ENCODE measurements at regions not wholly inside any gene's neighbourhood (a gene's known extent, or its start where the extent isn't known, plus 50 kb on each side); places are given as distances from the start of the nearest gene placed in this dataset.

DNA sequence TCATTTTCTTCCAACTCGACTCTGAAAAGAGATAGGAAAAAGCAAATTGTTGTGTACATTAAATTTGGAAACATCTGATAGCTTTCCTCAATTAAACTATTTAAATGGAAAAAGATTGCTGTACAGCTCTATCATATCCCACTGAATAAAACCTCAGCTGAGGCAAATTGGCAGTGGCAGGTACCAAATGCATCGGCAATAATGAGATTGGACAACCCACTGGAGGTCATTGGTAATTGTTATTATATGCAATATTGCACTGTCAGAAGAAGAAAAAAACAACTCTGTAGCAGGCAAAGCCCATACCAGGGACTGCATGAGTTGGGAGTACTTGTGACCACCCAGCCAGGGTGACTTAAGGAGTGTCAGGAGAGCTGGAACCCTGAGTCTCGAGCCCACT is 291.6 kb upstream of the SKOR2 start:
- TF ChIP-seq RXRA (IDR thresholded peaks at IDR 0.05; ENCODE audit: borderline replicate concordance, low read depth) (no peak), JUND (IDR thresholded peaks at IDR 0.05) (no peak), TAF1 (IDR thresholded peaks at IDR 0.05; ENCODE audit: borderline replicate concordance, low read depth, low read length) (no peak), EZH2phosphoT487 (IDR thresholded peaks at IDR 0.05; ENCODE audit: borderline replicate concordance, low read depth) (no peak)
- TF ChIP-seq, protein P1, sequence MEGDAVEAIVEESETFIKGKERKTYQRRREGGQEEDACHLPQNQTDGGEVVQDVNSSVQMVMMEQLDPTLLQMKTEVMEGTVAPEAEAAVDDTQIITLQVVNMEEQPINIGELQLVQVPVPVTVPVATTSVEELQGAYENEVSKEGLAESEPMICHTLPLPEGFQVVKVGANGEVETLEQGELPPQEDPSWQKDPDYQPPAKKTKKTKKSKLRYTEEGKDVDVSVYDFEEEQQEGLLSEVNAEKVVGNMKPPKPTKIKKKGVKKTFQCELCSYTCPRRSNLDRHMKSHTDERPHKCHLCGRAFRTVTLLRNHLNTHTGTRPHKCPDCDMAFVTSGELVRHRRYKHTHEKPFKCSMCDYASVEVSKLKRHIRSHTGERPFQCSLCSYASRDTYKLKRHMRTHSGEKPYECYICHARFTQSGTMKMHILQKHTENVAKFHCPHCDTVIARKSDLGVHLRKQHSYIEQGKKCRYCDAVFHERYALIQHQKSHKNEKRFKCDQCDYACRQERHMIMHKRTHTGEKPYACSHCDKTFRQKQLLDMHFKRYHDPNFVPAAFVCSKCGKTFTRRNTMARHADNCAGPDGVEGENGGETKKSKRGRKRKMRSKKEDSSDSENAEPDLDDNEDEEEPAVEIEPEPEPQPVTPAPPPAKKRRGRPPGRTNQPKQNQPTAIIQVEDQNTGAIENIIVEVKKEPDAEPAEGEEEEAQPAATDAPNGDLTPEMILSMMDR (IDR thresholded peaks at IDR 0.05), result no peak
- TF ChIP-seq, protein P2, sequence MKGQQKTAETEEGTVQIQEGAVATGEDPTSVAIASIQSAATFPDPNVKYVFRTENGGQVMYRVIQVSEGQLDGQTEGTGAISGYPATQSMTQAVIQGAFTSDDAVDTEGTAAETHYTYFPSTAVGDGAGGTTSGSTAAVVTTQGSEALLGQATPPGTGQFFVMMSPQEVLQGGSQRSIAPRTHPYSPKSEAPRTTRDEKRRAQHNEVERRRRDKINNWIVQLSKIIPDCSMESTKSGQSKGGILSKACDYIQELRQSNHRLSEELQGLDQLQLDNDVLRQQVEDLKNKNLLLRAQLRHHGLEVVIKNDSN (IDR thresholded peaks at IDR 0.05; ENCODE audit: borderline replicate concordance, low read depth), result no peak

All from SK-N-SH (cell line).